ENCODE measurements at regions not wholly inside any gene's neighbourhood (a gene's known extent, or its start where the extent isn't known, plus 50 kb on each side); places are given as distances from the start of the nearest gene placed in this dataset.

DNA sequence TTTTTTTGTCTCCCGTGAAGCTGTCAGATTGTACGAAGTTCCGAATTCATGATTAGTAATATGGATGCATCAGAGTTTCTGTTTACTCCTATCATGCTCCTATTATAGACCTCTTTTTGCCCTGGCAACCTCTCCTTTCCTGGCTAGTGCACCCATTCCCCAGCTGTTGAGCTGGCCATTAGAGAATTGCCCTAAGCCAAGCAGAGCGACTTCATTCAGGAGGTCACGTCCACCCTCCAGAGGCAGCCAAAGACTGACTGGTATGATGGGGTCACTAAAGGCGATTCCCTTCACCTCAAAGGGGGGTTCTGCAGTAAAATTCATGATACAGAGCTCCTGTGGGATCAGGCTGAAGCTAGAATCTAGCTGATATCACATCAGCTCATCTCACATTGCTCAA, 351.9 kb downstream of the BTBD3 start:
- ATAC-seq (no peak), DNase-seq (no peak)
- 0 out of 2 replicates have a peak, but pooled peaks cover 4% of the 10 kb centered on the region for H3K4me1 ChIP-seq (ENCODE audit: insufficient read depth, low read length)
- intact Hi-C loops (cut with micrococcal nuclease): no loop called here
- POLR2A ChIA-PET (ENCODE audit: unreplicated experiment): no interaction called here
- no peak overlapping the region for H3K4me2 ChIP-seq (ENCODE audit: low read length)
- CTCF ChIA-PET: no interaction called here
- H4K20me1 ChIP-seq (ENCODE audit: low read length): no peaks in the 10 kb centered on the region
- H3F3A ChIP-seq (ENCODE audit: low read length, unreplicated experiment): no peaks in the 10 kb centered on the region
- no peak overlapping the region for H3K4me3 ChIP-seq (ENCODE audit: low read length)
- H3K36me3 ChIP-seq (ENCODE audit: low read depth, low read length): no peaks in the 10 kb centered on the region
- H3K27ac ChIP-seq (ENCODE audit: low read length): no peak overlapping the region
- BruUV-seq (replicated peaks): no TSS peak
- H3K9ac ChIP-seq (ENCODE audit: low read length): no peak overlapping the region
- TF ChIP-seq CTCF (conservative IDR thresholded peaks at IDR 0.05; ENCODE audit: low read depth, low read length) (no peak), EZH2phosphoT487 (IDR thresholded peaks at IDR 0.05; ENCODE audit: borderline replicate concordance, low read length) (no peak), EZH2 (IDR thresholded peaks at IDR 0.05; ENCODE audit: low read length, unreplicated experiment) (no peak)
- H3K27me3 ChIP-seq (ENCODE audit: low read length): peaks cover 19% of the 10 kb centered on the region; the same call in 1 of the 2 replicates
- no peaks in the 10 kb centered on the region for H3K9me3 ChIP-seq (ENCODE audit: low read length)
- no peaks in the 10 kb centered on the region for H3K79me2 ChIP-seq (ENCODE audit: low read length)
- H3K9me2 ChIP-seq (replicated peaks; ENCODE audit: low read length): no peaks in the 10 kb centered on the region
- H2AFZ ChIP-seq (ENCODE audit: low read length): no peak overlapping the region

DNA sequence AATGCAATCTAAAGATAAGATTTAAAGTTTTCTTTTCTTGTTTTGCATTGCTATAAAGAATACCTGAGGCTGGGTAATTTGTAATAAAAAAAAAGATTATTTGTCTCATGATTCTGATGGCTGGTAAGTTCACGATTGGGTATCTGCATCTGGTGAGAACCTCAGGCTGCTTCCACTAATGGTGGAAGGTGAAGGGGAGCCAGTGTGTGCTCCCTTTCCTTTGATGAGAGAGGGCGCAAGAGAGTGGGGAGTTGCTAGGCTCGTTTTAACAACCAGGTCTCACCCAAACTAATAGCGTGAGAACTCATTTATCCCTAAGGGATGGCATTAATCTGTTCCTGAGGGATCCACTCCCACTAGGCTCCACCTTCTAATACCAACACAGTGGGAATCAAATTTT, 353.2 kb downstream of the BTBD3 start:
- CTCF ChIA-PET: no interaction called here
- TF ChIP-seq EZH2 (IDR thresholded peaks at IDR 0.05; ENCODE audit: low read length, unreplicated experiment) (no peak), CTCF (conservative IDR thresholded peaks at IDR 0.05; ENCODE audit: low read depth, low read length) (0 out of 2 replicates have a peak, but pooled peaks have one; percentile 18)
- Histone ChIP-seq H3K79me2 (ENCODE audit: low read length) (no peaks in the 10 kb centered on the region), H3K4me1 (ENCODE audit: insufficient read depth, low read length) (no peaks in the 10 kb centered on the region), H4K20me1 (ENCODE audit: low read length) (no peaks in the 10 kb centered on the region), H3K27ac (ENCODE audit: low read length) (no peak overlapping the region), H3K9me2 (replicated peaks; ENCODE audit: low read length) (no peaks in the 10 kb centered on the region), H3K36me3 (ENCODE audit: low read depth, low read length) (no peaks in the 10 kb centered on the region), H3F3A (ENCODE audit: low read length, unreplicated experiment) (no peaks in the 10 kb centered on the region), H2AFZ (ENCODE audit: low read length) (no peak overlapping the region), H3K9ac (ENCODE audit: low read length) (no peak overlapping the region), H3K27me3 (ENCODE audit: low read length) (peaks cover 19% of the 10 kb centered on the region; the same call in 1 of the 2 replicates), H3K4me3 (ENCODE audit: low read length) (no peak overlapping the region), H3K9me3 (ENCODE audit: low read length) (no peaks in the 10 kb centered on the region), H3K4me2 (ENCODE audit: low read length) (no peak overlapping the region)
- intact Hi-C loops (cut with micrococcal nuclease): no loop called here
- ATAC-seq (no peak), DNase-seq (no peak)
- POLR2A ChIA-PET (ENCODE audit: unreplicated experiment): no interaction called here
- no TSS peak for BruUV-seq (replicated peaks)

GRCh38 chr20:12276011-12276673, 358.4 kb downstream of the BTBD3 start:
- H3K79me2 ChIP-seq (ENCODE audit: low read length): no peaks in the 10 kb centered on the region
- no peaks in the 10 kb centered on the region for H3K4me1 ChIP-seq (ENCODE audit: insufficient read depth, low read length)
- no TSS peak for BruUV-seq (replicated peaks)
- ATAC-seq: no peak
- H2AFZ ChIP-seq (ENCODE audit: low read length): no peak overlapping the region
- no peaks in the 10 kb centered on the region for H3F3A ChIP-seq (ENCODE audit: low read length, unreplicated experiment)
- H3K4me2 ChIP-seq (ENCODE audit: low read length): no peak overlapping the region
- no peak overlapping the region for H3K9ac ChIP-seq (ENCODE audit: low read length)
- intact Hi-C loops (cut with micrococcal nuclease): no loop called here
- no peaks in the 10 kb centered on the region for H3K9me2 ChIP-seq (replicated peaks; ENCODE audit: low read length)
- no peak overlapping the region for H3K27ac ChIP-seq (ENCODE audit: low read length)
- ChIA-PET POLR2A (ENCODE audit: unreplicated experiment) (no interaction called here), CTCF (no interaction called here)
- no peaks in the 10 kb centered on the region for H3K9me3 ChIP-seq (ENCODE audit: low read length)
- TF ChIP-seq EZH2 (IDR thresholded peaks at IDR 0.05; ENCODE audit: low read length, unreplicated experiment) (no peak), EZH2phosphoT487 (IDR thresholded peaks at IDR 0.05; ENCODE audit: borderline replicate concordance, low read length) (no peak), CTCF (conservative IDR thresholded peaks at IDR 0.05; ENCODE audit: low read depth, low read length) (no peak)
- no peaks in the 10 kb centered on the region for H3K27me3 ChIP-seq (ENCODE audit: low read length)
- H3K36me3 ChIP-seq (ENCODE audit: low read depth, low read length): no peaks in the 10 kb centered on the region
- no peaks in the 10 kb centered on the region for H4K20me1 ChIP-seq (ENCODE audit: low read length)
- peak; percentile 45 for DNase-seq
- H3K4me3 ChIP-seq (ENCODE audit: low read length): no peak overlapping the region

Measured in PC-3 (cell line).